Fibroblast of peridontal ligament (primary cell): ENCODE measurements at regions not wholly inside any gene's neighbourhood (a gene's known extent, or its start where the extent isn't known, plus 50 kb on each side); places are given as distances from the start of the nearest gene placed in this dataset.
"Not testable (repeated sequence)": the region's sequence is repeated elsewhere in the genome, so short reads cannot be mapped to it uniquely, and the experiment has no call there.

Source experiments
- DNase-seq: peaks from one replicate; pipeline ENCODE4 v3.0.0-alpha.2; 2010; ENCODE audit errors: extremely low read depth

GRCh38 chr9:94387338-94388010 lies 59.0 kb upstream of the NUTM2F start:
- DNase-seq, result not testable (repeated sequence)

- not testable (repeated sequence) for DNase-seq
Observed at GRCh38 chr9:94388011-94388406, 59.6 kb upstream of the NUTM2F start.

DNA sequence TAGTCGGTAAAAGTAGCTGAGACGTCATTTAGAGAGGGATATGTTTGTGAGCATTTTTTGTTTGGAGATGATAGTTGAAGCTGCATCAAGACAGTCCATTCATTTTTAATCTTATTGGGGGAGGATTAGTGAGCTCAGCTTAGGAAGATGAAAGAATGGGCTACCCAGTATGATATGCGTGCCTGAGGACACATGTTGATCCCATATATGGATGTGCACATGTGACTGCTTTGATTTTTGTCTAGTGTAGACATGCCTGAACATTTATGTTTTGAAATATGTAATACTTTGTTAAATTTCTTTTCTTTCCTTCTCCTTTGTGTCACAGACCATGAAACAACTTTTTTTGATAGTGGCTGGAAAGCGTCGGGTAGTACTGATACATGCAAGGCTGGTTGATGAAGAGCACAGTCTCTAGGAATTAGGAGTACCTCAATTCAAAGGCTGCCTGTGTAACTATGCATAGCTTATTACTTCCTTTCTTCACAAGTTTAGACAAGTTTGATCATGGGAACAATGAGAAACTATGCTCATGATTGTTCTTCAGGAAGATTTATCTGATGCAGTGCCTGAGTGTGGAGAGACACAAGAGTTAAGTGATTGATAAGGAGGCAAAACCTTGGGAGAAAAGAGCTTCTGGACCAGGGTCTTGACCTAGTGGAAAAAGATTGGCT lies 62.1 kb upstream of the NUTM2F start:
- DNase-seq, result not testable (repeated sequence)

DNA sequence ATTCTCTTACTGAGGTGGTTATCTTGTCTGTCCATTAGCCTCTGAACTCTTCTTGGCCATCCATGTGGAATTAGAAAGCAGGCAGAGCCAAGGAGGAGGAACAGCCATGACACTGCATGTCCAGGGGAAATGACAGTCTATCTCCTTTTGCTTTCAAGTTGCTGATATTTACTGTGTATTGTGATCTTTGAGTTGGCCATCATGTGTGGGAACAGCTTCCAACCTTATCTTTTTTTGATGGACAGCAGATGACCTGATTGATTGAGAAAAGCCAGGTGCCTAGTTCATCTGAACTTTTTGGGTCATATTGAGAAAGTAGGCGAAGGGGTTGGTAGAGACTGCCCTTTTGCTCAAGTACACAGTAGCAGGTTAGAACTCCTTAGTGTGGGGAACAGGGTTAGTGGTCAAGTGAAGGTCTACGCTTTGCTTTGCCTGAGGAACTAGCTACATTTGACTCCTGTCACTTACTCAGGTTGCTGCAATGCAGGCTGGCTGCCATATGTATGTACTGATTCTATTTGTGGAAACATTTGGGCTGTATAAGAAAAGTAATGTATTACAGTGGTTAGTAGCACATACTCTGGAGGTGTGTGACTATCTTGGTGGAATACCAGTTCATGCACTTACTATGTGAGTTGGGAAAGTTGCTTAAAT lies 64.7 kb upstream of the NUTM2F start:
- not testable (repeated sequence) for DNase-seq

- DNase-seq, result not testable (repeated sequence)
Observed at GRCh38 chr9:94397766-94398379, 69.4 kb upstream of the NUTM2F start.

DNA sequence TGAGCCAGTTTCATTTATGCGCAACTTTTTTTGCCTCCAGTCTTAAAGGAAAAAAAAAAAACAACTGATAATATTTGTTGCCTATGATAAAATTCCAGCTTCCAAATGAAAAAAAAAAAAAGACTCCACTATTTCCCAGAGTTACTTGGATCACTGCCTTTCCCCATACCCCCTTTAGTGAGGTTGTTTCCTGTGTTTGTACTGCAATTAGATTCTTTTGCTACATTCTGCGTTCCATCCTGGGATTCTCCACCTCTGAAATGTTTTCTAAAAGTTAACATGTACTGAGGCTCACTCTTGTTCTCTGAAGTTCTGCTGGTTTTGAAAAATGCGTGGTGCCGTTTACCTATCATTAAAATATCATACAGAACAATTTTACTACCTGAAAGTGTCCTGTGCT lies 72.0 kb upstream of the NUTM2F start:
- not testable (repeated sequence) for DNase-seq

DNA sequence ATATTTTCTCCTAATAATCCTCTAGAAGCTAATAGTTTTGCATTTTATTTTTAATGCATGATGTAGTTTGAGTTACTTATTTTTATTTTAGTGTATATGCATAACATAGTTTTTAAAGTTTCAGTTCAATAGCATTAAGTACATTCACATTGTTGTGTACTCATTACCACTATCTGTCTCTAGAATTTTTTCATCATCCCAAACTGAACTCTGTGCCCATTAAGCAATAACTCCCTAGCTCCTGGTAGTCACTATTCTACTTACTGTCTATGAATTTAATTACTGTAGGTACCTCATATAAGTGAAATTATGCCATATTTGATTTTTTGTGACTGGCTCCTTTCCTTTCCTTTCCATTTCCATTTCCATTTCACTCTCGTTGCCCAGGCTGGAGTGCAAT lies 74.4 kb upstream of the NUTM2F start:
- DNase-seq, result not testable (repeated sequence)

DNA sequence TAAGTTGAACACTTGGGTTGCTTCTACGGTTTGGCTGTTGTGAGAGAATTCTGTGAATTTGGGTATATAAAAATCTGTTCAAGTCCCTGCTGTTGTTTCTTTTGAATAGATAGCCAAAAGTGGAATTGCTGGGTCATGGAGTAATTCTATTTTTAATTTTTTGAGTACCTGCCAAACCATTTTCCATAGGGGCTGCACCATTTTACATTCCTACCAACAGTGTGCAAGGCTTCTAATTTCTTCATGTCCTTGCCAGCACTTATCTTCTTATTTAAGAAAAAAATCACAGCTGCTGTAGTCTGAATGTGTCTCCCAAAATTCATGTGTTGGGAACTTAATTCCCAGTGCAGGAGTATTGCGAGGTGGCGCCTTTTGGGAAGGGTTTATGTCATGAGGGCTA lies 75.1 kb upstream of the NUTM2F start:
- DNase-seq, result peak; percentile 73

GRCh38 chr9:94413665-94414064 lies 85.2 kb upstream of the NUTM2F start:
- not testable (repeated sequence) for DNase-seq

DNA sequence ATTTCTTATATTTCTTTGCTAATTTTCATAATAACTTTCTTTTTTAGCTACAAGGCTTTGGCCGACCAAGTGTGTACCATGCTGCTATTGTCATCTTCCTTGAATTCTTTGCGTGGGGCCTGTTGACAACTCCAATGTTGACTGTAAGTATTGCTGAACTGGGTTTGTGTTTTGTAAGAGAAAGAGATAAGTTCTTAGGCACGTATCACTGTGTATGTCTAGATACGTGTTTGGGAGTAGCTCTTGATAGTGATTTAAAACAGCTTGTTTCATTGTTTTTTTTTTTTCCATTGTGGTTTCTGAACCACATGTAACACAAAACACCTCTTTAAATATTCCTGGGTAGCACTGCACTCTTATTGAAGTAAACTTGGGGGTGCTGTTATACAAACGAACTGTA lies 86.7 kb upstream of the NUTM2F start:
- DNase-seq, result not testable (repeated sequence)

DNA sequence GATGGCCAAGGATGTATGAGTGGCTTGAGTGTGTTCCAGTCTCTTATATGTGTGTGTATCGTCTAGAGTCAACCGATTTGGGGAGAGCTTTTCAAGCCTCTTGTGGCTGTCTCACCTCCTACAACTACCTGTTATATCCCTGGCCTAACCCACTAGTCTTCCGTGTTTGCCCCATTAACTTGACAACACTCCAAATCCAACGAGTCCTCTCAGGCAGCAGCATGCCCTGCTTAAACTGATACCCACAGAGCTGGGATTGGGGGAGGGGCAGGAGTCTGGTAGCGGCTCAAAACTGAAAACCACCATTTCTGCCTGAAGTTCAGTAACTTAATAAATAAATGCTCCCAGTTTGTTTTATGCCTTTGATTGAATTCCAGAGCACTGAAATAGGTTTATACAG lies 91.7 kb upstream of the NUTM2F start:
- DNase-seq, result not testable (repeated sequence)

DNA sequence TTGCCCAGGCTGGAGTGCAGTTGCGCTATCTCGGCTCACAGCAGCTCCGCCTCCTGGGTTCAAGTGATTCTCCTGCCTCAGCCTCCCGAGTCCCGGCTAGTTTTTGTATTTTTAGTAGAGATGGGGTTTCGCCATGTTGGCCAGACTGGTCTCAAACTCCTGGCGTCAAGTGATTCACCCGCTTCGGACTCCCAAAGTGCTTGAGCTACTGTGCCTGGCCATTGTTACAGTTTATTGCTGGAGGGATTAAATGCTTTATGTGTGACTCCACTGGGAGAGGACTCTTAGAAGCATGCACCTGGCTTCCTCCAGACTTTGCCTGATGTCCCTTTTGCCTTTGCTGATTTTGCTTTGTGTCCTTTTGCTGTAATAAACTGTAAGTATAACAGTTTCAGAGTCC lies 93.5 kb upstream of the NUTM2F start:
- DNase-seq, result not testable (repeated sequence)

GRCh38 chr9:94425312-94425711 lies 96.9 kb upstream of the NUTM2F start:
- DNase-seq, result not testable (repeated sequence)

DNA sequence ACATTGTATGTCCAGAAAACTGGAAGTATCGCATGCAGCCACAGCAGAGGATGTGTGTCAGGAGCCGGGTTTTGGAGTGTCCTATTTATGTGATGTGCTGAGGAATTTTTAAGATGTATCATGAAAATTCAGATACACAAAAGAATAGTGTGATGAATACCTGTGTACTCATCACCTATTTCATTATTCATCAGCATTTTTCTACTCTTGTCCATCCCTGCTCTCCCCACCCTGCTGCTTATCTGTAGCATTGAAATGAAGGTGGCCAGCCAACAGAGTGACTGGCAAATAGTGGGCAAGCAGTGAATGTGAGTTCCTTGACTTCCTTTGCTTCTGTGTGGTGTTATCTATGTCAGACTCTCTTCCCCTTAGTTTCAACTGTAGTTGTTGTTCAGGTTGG lies 108.7 kb upstream of the NUTM2F start:
- DNase-seq, result not testable (repeated sequence)

DNA sequence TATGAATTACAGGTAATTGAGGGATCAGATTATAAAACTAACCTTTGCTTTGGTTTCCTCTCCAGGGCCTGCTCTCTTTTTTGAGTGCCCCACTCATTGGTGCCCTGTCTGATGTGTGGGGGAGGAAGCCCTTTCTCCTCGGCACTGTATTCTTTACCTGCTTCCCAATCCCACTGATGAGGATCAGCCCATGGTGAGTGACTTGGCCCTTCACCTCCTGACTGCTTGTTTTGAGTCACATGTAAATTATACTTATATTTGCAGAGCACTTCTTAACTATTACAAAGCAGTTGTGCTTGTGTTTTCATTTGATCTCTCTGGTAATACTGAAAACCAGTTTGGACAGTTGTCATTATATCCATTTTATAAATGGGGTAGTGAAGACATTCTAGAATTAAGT lies 109.9 kb upstream of the NUTM2F start:
- not testable (repeated sequence) for DNase-seq

DNA sequence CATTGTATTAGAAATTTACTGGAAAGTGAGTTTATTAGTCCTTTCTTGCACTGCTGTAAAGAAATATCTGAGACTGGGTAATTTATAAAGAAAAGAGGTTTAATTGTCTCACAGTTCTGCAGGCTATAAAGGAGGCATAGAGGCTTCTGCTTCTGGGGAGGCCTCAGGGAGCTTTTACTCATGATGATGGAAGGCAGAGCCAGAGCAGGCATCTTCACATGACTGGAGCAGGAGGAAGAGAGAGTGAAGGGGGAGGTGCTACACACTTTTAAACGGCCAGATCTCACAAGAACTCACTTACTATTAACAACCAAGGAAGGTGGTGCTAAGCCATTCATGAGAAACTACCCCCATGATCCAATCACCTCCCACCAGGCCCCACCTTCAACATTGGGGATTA lies 112.7 kb upstream of the NUTM2F start:
- DNase-seq, result not testable (repeated sequence)

DNA sequence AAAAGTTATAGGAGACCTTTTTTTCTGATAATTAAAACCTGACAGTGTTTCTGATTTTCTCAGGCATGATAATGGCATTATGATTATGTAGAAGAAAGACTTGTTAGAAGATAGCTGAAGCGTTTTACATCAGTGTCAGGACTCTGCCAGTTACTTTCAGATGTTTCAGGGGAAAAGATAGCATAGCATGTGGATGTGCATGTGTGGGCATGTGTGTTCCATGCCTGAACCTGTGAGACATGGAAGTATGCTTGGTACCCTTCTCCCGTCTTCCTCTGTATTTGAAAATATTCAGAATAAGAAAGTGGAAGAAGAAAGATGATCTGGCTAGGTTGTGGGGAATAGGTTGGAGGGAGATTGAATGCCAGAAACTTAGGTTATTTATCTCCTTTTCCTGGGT lies 113.1 kb upstream of the PCAT7 start:
- DNase-seq, result no peak

DNA sequence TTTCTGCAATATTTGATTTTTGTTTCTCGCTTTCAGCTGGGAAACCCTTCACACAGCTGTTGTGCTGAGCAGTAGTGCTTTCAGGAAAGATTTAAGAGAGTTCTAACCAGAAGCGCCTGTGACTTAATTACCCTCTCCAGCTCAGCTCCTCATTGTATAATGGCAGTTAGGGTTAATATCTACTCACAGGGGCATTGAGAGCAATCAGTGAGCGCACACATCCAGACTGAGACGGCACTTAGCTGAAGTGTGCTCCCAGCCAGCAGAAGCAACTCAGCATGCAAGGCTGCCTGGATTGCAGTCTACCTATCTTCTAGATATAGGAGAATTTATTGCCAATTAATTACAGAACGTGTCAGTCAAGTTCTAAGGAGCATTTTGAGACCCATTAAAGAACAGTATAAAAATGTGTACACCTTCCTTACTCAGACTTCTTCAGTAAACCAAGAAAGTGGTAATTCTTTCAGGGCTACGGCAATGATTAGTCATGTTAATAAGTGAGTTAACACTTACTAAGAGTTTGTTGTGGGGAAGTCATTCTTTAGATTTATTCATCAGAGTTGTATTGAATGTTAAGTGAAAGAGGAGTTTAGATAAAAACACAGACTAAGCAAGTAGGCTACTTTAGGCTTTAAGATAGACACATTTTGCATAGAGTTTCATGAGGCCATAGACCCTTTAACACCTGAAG lies 111.7 kb upstream of the PCAT7 start:
- no peak for DNase-seq

DNA sequence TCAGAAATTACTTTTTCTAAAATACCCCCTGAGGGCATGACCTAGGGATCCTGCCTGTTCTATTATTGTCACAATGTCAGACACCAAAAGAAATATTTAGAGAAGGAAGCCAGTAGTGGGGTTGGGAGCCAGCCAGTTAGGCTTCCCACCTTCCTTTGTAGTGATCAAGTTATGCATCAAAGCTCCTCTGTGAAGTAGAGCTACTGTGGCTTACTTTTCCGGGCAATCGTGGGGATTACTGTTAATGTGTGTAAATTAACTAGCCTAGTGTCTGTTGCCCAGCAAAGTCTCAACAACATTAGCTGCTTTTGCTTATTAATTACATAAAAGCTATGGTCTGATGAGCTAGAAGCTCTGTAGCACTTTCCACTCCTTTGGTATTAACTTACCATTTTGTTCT lies 109.0 kb upstream of the PCAT7 start:
- DNase-seq, result no peak

- no peak for DNase-seq
Observed at GRCh38 chr9:94449486-94449885, 105.4 kb upstream of the PCAT7 start.

GRCh38 chr9:94464790-94465189 lies 90.1 kb upstream of the PCAT7 start:
- no peak for DNase-seq

DNA sequence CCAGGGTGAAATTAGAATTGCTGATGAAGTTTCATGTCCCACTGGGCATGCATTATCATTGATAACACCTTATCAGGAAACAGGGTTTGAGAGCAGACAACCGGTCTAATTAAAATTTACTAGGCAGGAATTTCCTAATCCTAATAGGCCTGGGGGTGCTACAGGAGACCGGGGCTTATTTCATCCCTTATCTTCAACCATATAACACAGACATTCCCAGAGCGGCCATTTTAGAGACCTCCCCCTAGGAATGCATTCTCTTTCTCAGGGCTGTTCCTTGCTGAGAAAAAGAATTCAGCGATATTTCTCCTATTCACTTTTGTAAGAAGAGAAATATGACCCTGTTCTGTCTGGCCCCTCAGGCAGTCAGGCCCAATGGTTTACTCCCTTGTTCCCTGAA lies 82.8 kb upstream of the PCAT7 start:
- not testable (repeated sequence) for DNase-seq
